Natural killer cell (primary cell): ENCODE measurements at regions not wholly inside any gene's neighbourhood (a gene's known extent, or its start where the extent isn't known, plus 50 kb on each side); places are given as distances from the start of the nearest gene placed in this dataset.

Experiments used
- ATAC-seq, 3 donors: fragments of 150-1000 bp in 2 of 3; fragments of 200-7000 bp in 1 of 3; cut with Tn5 transposase; 1 replicate in 1 of 3; 2 replicates in 2 of 3; pipeline ENCODE4 v1.10.0; 2021; ENCODE audit warnings: mild to moderate bottlenecking in 2 of 3, moderate library complexity in 2 of 3
- DNase-seq, 2 donors: peaks; one replicate each; pipeline versions ENCODE4 v3.0.0 to v3.0.0-alpha.2; 2013 to 2021; ENCODE audit warnings: mixed read lengths in 1 of 2
- H3K27ac ChIP-seq: one replicate; pipeline ENCODE4 v1.5.1; 2013; ENCODE audit warnings: mild to moderate bottlenecking, low read length
- H3K27me3 ChIP-seq: one replicate; pipeline ENCODE4 v1.6.1; 2013; ENCODE audit warnings: low read length; ENCODE audit not compliant: control insufficient read depth, insufficient read depth
- H3K36me3 ChIP-seq: one replicate; pipeline ENCODE4 v1.6.1; 2013; ENCODE audit warnings: low read length; ENCODE audit not compliant: control insufficient read depth, insufficient read depth
- H3K4me1 ChIP-seq: one replicate; pipeline ENCODE4 v1.6.1; 2013; ENCODE audit warnings: low read length; ENCODE audit not compliant: control insufficient read depth, insufficient read depth
- H3K4me3 ChIP-seq: one replicate; pipeline ENCODE4 v1.5.1; 2013; ENCODE audit warnings: low read length
- H3K9me3 ChIP-seq: one replicate; pipeline ENCODE4 v1.6.1; 2013; ENCODE audit warnings: low read length; ENCODE audit not compliant: control insufficient read depth, insufficient read depth
- H3K27ac Mint-ChIP-seq, 2 donors: one replicate each; pipeline ENCODE4 v1.8.0; 2022; ENCODE audit warnings: mild to moderate bottlenecking in 2 of 2, mixed read lengths in 2 of 2, moderate library complexity in 1 of 2
- H3K27me3 Mint-ChIP-seq, 2 donors: one replicate each; pipeline ENCODE4 v1.8.0; 2022; ENCODE audit warnings: low read depth in 2 of 2, mixed read lengths in 2 of 2
- H3K36me3 Mint-ChIP-seq: one replicate; pipeline ENCODE4 v1.8.0; 2022; ENCODE audit warnings: mixed read lengths
- H3K4me1 Mint-ChIP-seq, 2 donors: one replicate each; pipeline ENCODE4 v1.8.0; 2022; ENCODE audit warnings: mixed read lengths in 2 of 2
- H3K4me3 Mint-ChIP-seq: one replicate; pipeline ENCODE4 v1.8.0; 2022; ENCODE audit warnings: mild to moderate bottlenecking, moderate library complexity, mixed read lengths
- H3K9me3 Mint-ChIP-seq, 2 donors: one replicate each; pipeline ENCODE4 v1.8.0; 2022; ENCODE audit warnings: mixed read lengths in 2 of 2
- CTCF ChIP-seq: fragments of 200-600 bp; IDR thresholded peaks from one replicate; pipeline ENCODE4 v1.8.0; 2022; ENCODE audit warnings: antibody characterized with exemption
- WGBS: methylation state at CpG from one replicate; pipeline ENCODE4 v1.1.7; 2013; ENCODE audit warnings: missing lambda C conversion rate; ENCODE audit not compliant: insufficient coverage; 5-methylcytosine and 5-hydroxymethylcytosine counted together
- intact Hi-C: fragments of 100-400 bp; cut with micrococcal nuclease; formaldehyde crosslinking; loops from one replicate; pipeline ENCODE4 v1.14.2; 2022

- Histone ChIP-seq H3K27me3 (no peaks in the 10 kb centered on the region), H3K4me1 (no peaks in the 10 kb centered on the region), H3K36me3 (no peaks in the 10 kb centered on the region), H3K27ac (no peak overlapping the region), H3K4me3 (no peak overlapping the region), H3K9me3 (peaks cover 6% of the 10 kb centered on the region)
- WGBS, result 94% methylated on average over 8 of the region's 8 CpGs
- Mint-ChIP-seq H3K4me3 (no peak overlapping the region), H3K27ac (no peak overlapping the region), H3K27me3 (no peaks in the 10 kb centered on the region), H3K36me3 (peaks cover under 1% of the 10 kb centered on the region), H3K4me1 (no peaks in the 10 kb centered on the region), H3K9me3 (no peaks in the 10 kb centered on the region)
- no peak for TF ChIP-seq CTCF
- DNase-seq (no peak), ATAC-seq (no peak)
- intact Hi-C loops, result no loop called here
Observed at GRCh38 chr2:238521870-238522269, 95.1 kb downstream of the ASB1 start.

- Mint-ChIP-seq H3K9me3 (no peaks in the 10 kb centered on the region), H3K36me3 (no peaks in the 10 kb centered on the region), H3K4me3 (no peak overlapping the region), H3K27ac (no peak overlapping the region), H3K27me3 (no peaks in the 10 kb centered on the region), H3K4me1 (no peaks in the 10 kb centered on the region)
- no peak overlapping the region for H3K27ac ChIP-seq
- H3K4me3 ChIP-seq, result no peak overlapping the region
- WGBS, result 63% methylated on average over 40 of the region's 40 CpGs
- ATAC-seq (no peak), DNase-seq (no peak)
- no peaks in the 10 kb centered on the region for H3K36me3 ChIP-seq
- H3K27me3 ChIP-seq, result no peaks in the 10 kb centered on the region
- H3K9me3 ChIP-seq, result no peaks in the 10 kb centered on the region
- H3K4me1 ChIP-seq, result no peaks in the 10 kb centered on the region
- intact Hi-C loops, result no loop called here
- no peak for TF ChIP-seq CTCF
Observed at GRCh38 chr2:238523158-238524110, 96.7 kb downstream of the ASB1 start.

DNA sequence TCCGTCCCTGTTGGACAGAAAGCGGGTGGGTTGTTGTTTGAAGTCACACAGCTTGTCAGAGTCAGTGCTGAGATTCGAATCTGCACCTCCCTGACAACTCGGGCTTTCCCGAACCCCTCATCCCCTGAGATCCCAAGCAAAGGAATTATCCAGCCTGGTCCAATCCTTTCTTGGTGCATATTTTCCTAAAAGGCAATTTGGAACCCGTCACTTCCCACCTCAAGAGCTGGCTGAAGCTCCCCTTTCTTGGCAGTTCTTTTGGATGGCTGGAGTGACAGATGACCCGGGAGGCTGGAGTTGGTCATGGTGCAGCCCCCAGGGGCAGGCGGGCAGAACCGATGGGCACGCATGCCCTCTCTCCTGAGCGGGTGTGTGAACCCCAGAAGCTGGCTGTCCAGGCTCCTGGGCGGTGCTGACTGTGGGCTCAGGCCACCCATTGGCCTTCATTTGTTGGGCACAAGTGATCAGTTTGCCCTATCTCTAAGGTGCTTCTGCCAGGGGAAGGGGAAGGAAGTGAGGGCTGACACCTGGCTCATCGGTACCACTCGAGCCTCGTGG is 97.8 kb downstream of the ASB1 start:
- no peaks in the 10 kb centered on the region for H3K36me3 Mint-ChIP-seq
- Histone ChIP-seq H3K9me3 (no peaks in the 10 kb centered on the region), H3K4me1 (no peaks in the 10 kb centered on the region), H3K4me3 (no peak overlapping the region), H3K36me3 (no peaks in the 10 kb centered on the region), H3K27ac (no peak overlapping the region), H3K27me3 (no peaks in the 10 kb centered on the region)
- ATAC-seq (no peak), DNase-seq (no peak)
- intact Hi-C loops, result no loop called here
- H3K27ac Mint-ChIP-seq, result no peak overlapping the region
- no peak for TF ChIP-seq CTCF
- H3K4me3 Mint-ChIP-seq, result no peak overlapping the region
- H3K27me3 Mint-ChIP-seq, result no peaks in the 10 kb centered on the region
- H3K9me3 Mint-ChIP-seq, result no peaks in the 10 kb centered on the region
- WGBS, result 90% methylated on average over 15 of the region's 15 CpGs
- H3K4me1 Mint-ChIP-seq, result no peaks in the 10 kb centered on the region
